Endothelial cell of umbilical vein (primary cell): ENCODE measurements at regions not wholly inside any gene's neighbourhood (a gene's known extent, or its start where the extent isn't known, plus 50 kb on each side); places are given as distances from the start of the nearest gene placed in this dataset.

Experiments used
- BruUV-seq: library from RNA; stranded (reverse); fragments of 400-500 nt; replicated peaks from 2 replicates; lab custom pipeline; 2021; lab: Mats Ljungman, UMichigan
- CTCF ChIA-PET: fragments of 300-600, 350-600 bp; sonication (Branson Sonifier 250); formaldehyde crosslinking; loops from one replicate; lab custom pipeline; 2021; ENCODE audit warnings: antibody characterized with exemption, inconsistent platforms; lab: Charles Lee
- POLR2A ChIA-PET: fragments of 300-600, 350-600 bp; sonication (Branson Sonifier 250); formaldehyde crosslinking; loops from one replicate; lab custom pipeline; 2021; ENCODE audit warnings: antibody characterized with exemption, inconsistent platforms; lab: Charles Lee
- DNase-seq: peaks from one replicate; pipeline ENCODE4 v3.0.0-alpha.2; 2011; ENCODE audit warnings: low read depth, low spot score
- FAIRE-seq: peaks from 2 replicates; lab custom pipeline; 2011; peaks lifted over from hg19 to GRCh38; lab: Jason Lieb, UNC
- H2AFZ ChIP-seq: 2 replicates; pipeline ENCODE4 v1.6.0; 2012; ENCODE audit warnings: low read depth, low read length, control low read depth, inconsistent platforms
- H3K27ac ChIP-seq: 2 replicates; pipeline ENCODE4 v1.5.1; 2011; ENCODE audit warnings: low read depth, mild to moderate bottlenecking, control low read depth, low read length, moderate library complexity; ENCODE audit not compliant: insufficient read depth
- H3K27me3 ChIP-seq, 2 experiments: 2 replicates each; pipeline versions ENCODE4 v1.6.0 to v1.6.1; 2011; ENCODE audit warnings: low read length in 2 of 2, mixed read lengths in 1 of 2; ENCODE audit not compliant: control insufficient read depth in 2 of 2, insufficient read depth in 2 of 2
- H3K36me3 ChIP-seq, 2 experiments: 2 replicates in 1 of 2; 3 replicates in 1 of 2; pipeline ENCODE4 v1.5.1; 2011; ENCODE audit warnings: low read length in 2 of 2, mild to moderate bottlenecking in 1 of 2, moderate library complexity in 1 of 2; ENCODE audit not compliant: control insufficient read depth in 2 of 2, insufficient read depth in 2 of 2; ENCODE audit errors: extremely low read depth in 1 of 2
- H3K4me1 ChIP-seq: 3 replicates; pipeline ENCODE4 v1.5.1; 2011; ENCODE audit warnings: mild to moderate bottlenecking, low read length; ENCODE audit not compliant: control insufficient read depth, insufficient read depth; ENCODE audit errors: extremely low read depth
- H3K4me2 ChIP-seq: 2 replicates; pipeline ENCODE4 v1.6.1; 2011; ENCODE audit warnings: low read length, control low read depth, mixed read lengths; ENCODE audit not compliant: insufficient read depth
- H3K4me3 ChIP-seq, 3 experiments: fragments of 200-600 bp in 1 of 3; sonication (generic), shearing (Covaris generic) in 1 of 3; replicated peaks in 1 of 3; 2 replicates each; pipeline ENCODE4 v1.5.1; 2011 to 2016; ENCODE audit warnings: control low read depth in 3 of 3, low read length in 3 of 3, mild to moderate bottlenecking in 2 of 3, inconsistent platforms in 1 of 3, low read depth in 1 of 3, moderate library complexity in 1 of 3; ENCODE audit not compliant: insufficient read depth in 1 of 3
- H3K79me2 ChIP-seq: 2 replicates; pipeline ENCODE4 v1.6.0; 2012; ENCODE audit warnings: low read length, inconsistent platforms; ENCODE audit not compliant: control insufficient read depth, insufficient read depth
- H3K9ac ChIP-seq: replicated peaks from 2 replicates; pipeline ENCODE3; 2011; ENCODE audit warnings: low read length, control low read depth; ENCODE audit not compliant: insufficient read depth; ENCODE audit errors: extremely low read depth
- H3K9me1 ChIP-seq: replicated peaks from 3 replicates; pipeline ENCODE4 v1.6.0; 2011; ENCODE audit warnings: mild to moderate bottlenecking, low read length; ENCODE audit not compliant: control insufficient read depth, insufficient read depth; ENCODE audit errors: extremely low read depth
- H3K9me3 ChIP-seq: replicated peaks from 2 replicates; pipeline ENCODE4 v1.5.1; 2012; ENCODE audit warnings: low read length, inconsistent platforms; ENCODE audit not compliant: control insufficient read depth, insufficient read depth
- H4K20me1 ChIP-seq: replicated peaks from 2 replicates; pipeline ENCODE3; 2011; ENCODE audit warnings: mild to moderate bottlenecking, low read length; ENCODE audit not compliant: control insufficient read depth, insufficient read depth; ENCODE audit errors: extremely low read depth
- CTCF ChIP-seq, 2 donors: IDR thresholded peaks; 1 replicate in 1 of 2; 2 replicates in 1 of 2; pipeline ENCODE4 v1.5.1; 2011; ENCODE audit warnings: low read length in 2 of 2, mild to moderate bottlenecking in 2 of 2, moderate library complexity in 2 of 2, control low read depth in 1 of 2, inconsistent platforms in 1 of 2, low read depth in 1 of 2; ENCODE audit not compliant: insufficient read depth in 1 of 2; ENCODE audit errors: extremely low read depth in 1 of 2
- EZH2 ChIP-seq: IDR thresholded peaks from 2 replicates; pipeline ENCODE4 v1.6.1; 2012; ENCODE audit warnings: borderline replicate concordance, low read depth, mild to moderate bottlenecking, moderate library complexity, low read length, inconsistent platforms; ENCODE audit not compliant: severe bottlenecking
- FOS ChIP-seq: IDR thresholded peaks from 2 replicates; pipeline ENCODE4 v1.6.1; 2011; ENCODE audit warnings: mild to moderate bottlenecking, low read length, moderate library complexity, borderline replicate concordance; ENCODE audit not compliant: insufficient read depth
- GATA2 ChIP-seq: IDR thresholded peaks from 2 replicates; pipeline ENCODE4 v1.7.0; 2011; ENCODE audit warnings: low read depth, mild to moderate bottlenecking, moderate library complexity, mixed read lengths, low read length; ENCODE audit not compliant: insufficient read length, insufficient read depth
- JUN ChIP-seq: IDR thresholded peaks from 2 replicates; pipeline ENCODE4 v1.6.1; 2011; ENCODE audit warnings: borderline replicate concordance, low read depth; ENCODE audit not compliant: insufficient read length, insufficient read depth
- MYC ChIP-seq: IDR thresholded peaks from one replicate; pipeline ENCODE4 v1.6.1; 2011; ENCODE audit warnings: mild to moderate bottlenecking, low read depth, low read length
- POLR2A ChIP-seq: IDR thresholded peaks from 2 replicates; pipeline ENCODE4 v1.6.1; 2012; ENCODE audit warnings: low read depth, mild to moderate bottlenecking, control low read depth, low read length
- POLR2AphosphoS5 ChIP-seq: IDR thresholded peaks from 2 replicates; pipeline ENCODE4 v1.6.1; 2012; ENCODE audit warnings: low read depth, mild to moderate bottlenecking, control low read depth, low read length, moderate library complexity; ENCODE audit not compliant: insufficient read depth
- dilution Hi-C: fragments of 300-500 bp; cut with MboI; formaldehyde crosslinking; loops from one replicate; pipeline ENCODE4 v1.15.0; 2019; ENCODE audit warnings: low sequenced_read_pairs; ENCODE audit not compliant: extremely low pct_ligation_motif_present
- intact Hi-C: fragments of 100-400 bp; cut with micrococcal nuclease; formaldehyde crosslinking; loops from one replicate; pipeline ENCODE4 v1.10.0; 2022
- TF ChIP-seq, protein P1 (sequence below): IDR thresholded peaks from 2 replicates; pipeline ENCODE4 v1.6.1; 2011; ENCODE audit not compliant: insufficient read depth, insufficient read length

DNA sequence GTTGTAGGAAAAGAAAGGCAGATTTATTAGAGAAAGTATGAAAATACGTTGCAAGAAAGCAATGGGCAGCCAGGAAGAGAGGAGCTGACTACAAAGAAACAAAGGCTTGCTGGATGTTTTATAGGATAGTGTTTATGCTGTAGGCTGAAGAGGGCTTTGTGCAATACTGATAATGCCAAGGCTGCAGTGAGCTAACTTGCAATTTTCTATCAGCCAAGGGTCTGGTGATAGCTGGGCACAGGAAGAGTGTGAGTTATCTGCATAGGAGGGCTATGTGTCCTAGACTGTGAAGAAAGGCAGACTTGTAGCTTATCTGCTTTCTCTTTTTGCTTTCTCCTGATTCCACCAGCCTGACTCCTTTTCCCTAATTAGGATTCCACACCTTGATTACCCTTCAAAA is 51.3 kb upstream of the OSBPL11 start:
- FAIRE-seq (no peak), DNase-seq (no peak)
- dilution Hi-C loops = no loop called here
- H3K4me1 ChIP-seq = no peaks in the 10 kb centered on the region
- ChIA-PET POLR2A (no interaction called here), CTCF (no interaction called here)
- no peaks in the 10 kb centered on the region for H3K79me2 ChIP-seq
- no peak overlapping the region for H3K4me2 ChIP-seq
- no peak overlapping the region for H3K9ac ChIP-seq
- BruUV-seq = no TSS peak
- H3K9me1 ChIP-seq = no peaks in the 10 kb centered on the region
- TF ChIP-seq, protein P1, sequence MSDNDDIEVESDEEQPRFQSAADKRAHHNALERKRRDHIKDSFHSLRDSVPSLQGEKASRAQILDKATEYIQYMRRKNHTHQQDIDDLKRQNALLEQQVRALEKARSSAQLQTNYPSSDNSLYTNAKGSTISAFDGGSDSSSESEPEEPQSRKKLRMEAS = no peak
- no peaks in the 10 kb centered on the region for H3K36me3 ChIP-seq
- H2AFZ ChIP-seq = no peak overlapping the region
- H3K27ac ChIP-seq = no peak overlapping the region
- no peaks in the 10 kb centered on the region for H4K20me1 ChIP-seq
- intact Hi-C loops = no loop called here
- no peak overlapping the region for H3K4me3 ChIP-seq
- H3K27me3 ChIP-seq = peaks cover 0 to 5% of the 10 kb centered on the region in 2 experiments
- no peaks in the 10 kb centered on the region for H3K9me3 ChIP-seq

DNA sequence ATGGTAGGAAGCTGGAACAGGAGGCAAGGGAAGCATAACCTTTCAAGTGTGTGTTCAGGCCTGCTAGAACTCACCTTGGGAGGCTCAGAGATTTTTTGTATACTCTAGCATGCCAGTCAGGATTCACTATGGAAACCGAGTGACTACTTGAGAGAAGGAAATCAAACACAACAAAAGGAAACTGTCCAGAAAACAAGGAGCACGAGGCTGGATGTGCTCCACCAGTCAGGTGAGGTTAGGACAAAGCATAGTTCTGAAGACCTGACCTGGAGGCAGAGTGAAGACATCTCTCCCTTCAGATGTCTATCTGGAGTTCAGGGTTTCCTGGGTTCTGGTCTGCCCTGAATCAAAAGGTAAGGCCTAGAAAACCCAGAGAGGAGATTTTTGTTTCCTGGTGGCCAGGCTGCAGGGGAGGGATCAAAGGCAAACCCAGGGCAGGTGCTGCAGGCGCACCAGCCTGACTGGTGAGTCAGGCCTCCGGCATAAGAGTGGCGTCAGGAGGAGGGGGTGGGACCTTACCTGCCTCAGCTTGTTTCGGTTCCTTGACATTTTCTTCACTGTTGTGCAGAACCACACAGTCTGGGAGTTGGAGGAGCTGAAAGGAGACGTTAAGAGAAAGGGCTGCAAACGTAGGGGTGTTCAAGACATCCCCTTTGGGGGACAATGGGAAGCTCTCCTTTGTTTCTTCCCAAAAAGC is 52.2 kb upstream of the OSBPL11 start:
- DNase-seq = no peak
- ChIA-PET CTCF (no interaction called here), POLR2A (no interaction called here)
- H3K27ac ChIP-seq = no peak overlapping the region
- no peaks in the 10 kb centered on the region for H4K20me1 ChIP-seq
- no peaks in the 10 kb centered on the region for H3K9me1 ChIP-seq
- dilution Hi-C loops (no loop called here), intact Hi-C loops (no loop called here)
- H2AFZ ChIP-seq = no peak overlapping the region
- H3K79me2 ChIP-seq = no peaks in the 10 kb centered on the region
- FAIRE-seq = no peak
- no TSS peak for BruUV-seq
- no peak overlapping the region for H3K4me2 ChIP-seq
- H3K4me1 ChIP-seq = no peaks in the 10 kb centered on the region
- H3K9ac ChIP-seq = no peak overlapping the region
- H3K4me3 ChIP-seq = no peak overlapping the region
- H3K27me3 ChIP-seq = peaks cover 0 to 5% of the 10 kb centered on the region in 2 experiments
- no peak for TF ChIP-seq CTCF (IDR thresholded peaks at IDR 0.05; ENCODE audit: extremely low read depth in 1 of 2, insufficient read depth in 1 of 2, low read depth in 1 of 2, low read length in 2 of 2)
- no peak for TF ChIP-seq MYC
- TF ChIP-seq FOS = no peak
- no peak for TF ChIP-seq EZH2
- TF ChIP-seq GATA2 = no peak
- no peak for TF ChIP-seq POLR2AphosphoS5
- TF ChIP-seq, protein P1 = no peak
- no peak for TF ChIP-seq POLR2A
- TF ChIP-seq JUN = no peak
- no peaks in the 10 kb centered on the region for H3K9me3 ChIP-seq
- no peaks in the 10 kb centered on the region for H3K36me3 ChIP-seq
